GM12874 (cell line): ENCODE measurements at regions not wholly inside any gene's neighbourhood (a gene's known extent, or its start where the extent isn't known, plus 50 kb on each side); places are given as distances from the start of the nearest gene placed in this dataset.

Experiments used
- TF ChIP-seq, protein P1 (sequence below): IDR thresholded peaks from 2 replicates; pipeline ENCODE4 v1.5.1; 2011; ENCODE audit warnings: low read depth, mild to moderate bottlenecking, control low read depth, low read length, moderate library complexity; ENCODE audit not compliant: insufficient read depth

DNA sequence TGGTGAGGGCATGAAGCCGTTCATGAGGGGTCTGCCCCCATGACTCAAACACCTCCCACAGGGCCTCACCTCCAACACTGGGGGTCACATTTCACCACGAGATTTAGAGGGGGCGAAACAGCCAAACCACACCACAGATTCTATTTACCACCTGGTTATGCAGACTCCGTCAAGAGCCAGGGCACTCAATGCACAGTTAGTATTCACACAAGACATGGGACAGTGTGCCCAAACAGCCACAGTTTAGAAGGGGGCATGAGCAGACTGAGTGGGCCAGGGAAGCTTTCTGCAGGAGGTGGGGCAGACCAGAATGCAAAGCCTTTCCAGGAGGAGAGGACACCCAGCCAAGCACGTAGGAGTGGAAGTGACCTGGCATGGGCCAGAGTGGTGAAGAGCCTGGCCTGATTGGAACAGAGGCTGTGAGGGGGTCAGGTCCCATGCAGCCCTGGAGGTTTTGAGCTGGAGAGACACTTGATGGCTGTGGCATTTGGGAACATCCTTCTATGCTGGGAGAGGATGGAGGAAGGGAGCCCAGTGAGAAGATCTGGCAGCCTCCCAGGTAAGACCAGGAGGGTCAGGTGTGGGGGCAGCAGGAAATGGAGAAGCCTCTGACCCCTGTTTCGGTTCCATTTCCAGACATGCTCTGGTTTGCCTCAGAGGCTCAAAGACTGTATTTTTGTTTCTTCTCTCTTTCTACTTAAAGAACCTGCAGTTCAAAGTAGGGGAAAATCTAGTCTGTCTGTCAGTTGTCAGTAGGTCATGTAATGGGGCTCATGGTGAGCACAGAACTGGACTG lies 199.1 kb upstream of the NCAM1 start:
- TF ChIP-seq, protein P1, sequence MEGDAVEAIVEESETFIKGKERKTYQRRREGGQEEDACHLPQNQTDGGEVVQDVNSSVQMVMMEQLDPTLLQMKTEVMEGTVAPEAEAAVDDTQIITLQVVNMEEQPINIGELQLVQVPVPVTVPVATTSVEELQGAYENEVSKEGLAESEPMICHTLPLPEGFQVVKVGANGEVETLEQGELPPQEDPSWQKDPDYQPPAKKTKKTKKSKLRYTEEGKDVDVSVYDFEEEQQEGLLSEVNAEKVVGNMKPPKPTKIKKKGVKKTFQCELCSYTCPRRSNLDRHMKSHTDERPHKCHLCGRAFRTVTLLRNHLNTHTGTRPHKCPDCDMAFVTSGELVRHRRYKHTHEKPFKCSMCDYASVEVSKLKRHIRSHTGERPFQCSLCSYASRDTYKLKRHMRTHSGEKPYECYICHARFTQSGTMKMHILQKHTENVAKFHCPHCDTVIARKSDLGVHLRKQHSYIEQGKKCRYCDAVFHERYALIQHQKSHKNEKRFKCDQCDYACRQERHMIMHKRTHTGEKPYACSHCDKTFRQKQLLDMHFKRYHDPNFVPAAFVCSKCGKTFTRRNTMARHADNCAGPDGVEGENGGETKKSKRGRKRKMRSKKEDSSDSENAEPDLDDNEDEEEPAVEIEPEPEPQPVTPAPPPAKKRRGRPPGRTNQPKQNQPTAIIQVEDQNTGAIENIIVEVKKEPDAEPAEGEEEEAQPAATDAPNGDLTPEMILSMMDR: no peak

DNA sequence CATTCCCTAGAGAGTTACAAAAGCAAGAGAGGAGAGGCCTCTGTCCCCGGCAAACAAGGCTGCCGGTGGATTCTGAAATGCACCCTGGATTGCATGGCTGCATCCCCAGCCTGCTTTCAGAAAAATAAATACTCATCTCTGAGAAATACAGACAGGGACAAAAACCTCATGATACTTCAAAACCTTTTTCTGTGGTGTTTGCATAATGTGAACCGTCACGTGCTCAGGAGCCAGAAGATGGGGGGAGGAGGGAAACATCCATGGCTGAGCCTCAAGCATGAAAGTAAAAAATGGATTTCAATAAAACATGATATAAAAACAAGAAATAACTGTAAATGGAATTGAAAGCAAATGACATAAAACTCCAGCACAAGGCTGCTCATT lies 198.5 kb upstream of the NCAM1 start:
- TF ChIP-seq, protein P1: no peak

DNA sequence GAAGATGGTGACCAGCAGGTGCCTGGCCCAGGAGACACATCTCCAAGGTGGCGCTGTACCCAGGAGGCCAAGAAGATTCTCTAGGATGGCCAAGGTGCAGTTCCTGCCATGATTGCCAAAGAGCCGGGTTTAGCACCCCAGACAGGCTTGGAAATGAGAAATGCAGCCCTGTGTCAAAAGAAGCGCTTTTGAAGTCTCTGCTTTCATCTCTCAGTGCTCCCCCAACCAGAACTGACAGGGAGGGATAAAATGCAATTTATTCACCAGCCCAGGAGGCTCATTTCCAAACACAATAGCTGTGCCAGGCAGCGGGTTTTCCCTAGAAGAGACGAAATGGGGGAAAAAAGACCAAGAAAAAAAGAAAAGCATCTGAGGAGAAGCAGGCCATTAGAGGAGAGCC lies 195.9 kb upstream of the NCAM1 start:
- TF ChIP-seq, protein P1: no peak

DNA sequence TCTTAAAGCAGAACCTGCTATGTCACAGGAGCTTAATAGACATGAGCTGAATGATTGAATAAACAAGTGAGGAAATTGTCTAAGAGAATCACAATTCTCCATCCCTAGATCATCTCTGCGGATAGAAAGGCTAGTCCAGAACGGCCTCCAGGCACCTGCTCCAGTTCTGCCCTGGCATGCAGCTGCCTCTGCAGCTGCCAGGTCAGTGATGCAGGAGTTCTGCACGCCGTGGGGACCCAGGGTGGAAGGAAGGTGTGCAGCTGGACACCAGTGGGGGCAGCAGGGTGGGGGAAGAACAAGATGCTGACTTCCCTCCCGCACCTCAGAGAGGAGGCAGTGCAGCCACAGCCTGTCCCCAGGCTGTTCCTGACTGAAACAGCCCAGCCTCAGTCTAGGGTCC lies 192.1 kb upstream of the NCAM1 start:
- TF ChIP-seq, protein P1: no peak

- TF ChIP-seq, protein P1: no peak
Measured at GRCh38 chr11:112769584-112769983, 191.6 kb upstream of the NCAM1 start.

DNA sequence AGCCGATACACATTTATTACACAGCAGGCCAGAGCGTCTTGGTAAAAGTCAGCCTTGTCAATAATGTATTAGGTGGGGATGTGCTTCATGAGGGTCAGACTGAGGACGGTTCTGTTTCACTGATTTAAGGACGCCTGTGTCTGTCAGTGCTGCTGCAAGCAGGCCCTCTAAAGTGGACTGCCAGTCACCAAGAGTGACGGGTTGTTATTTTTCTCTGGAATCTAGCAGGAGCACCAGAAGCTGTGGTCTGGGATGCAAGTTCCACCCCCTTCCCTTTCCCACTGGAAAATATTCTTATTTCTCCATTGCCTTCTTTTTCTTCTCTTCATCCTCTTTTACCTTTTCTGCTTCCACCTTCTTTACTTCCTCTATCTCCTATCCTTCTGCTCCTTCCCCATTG lies 191.2 kb upstream of the NCAM1 start:
- TF ChIP-seq, protein P1: no peak

GRCh38 chr11:112770487-112770886 lies 190.7 kb upstream of the NCAM1 start:
- TF ChIP-seq, protein P1: no peak
